SK-N-SH (cell line): ENCODE measurements at regions not wholly inside any gene's neighbourhood (a gene's known extent, or its start where the extent isn't known, plus 50 kb on each side); places are given as distances from the start of the nearest gene placed in this dataset.

Source experiments
- CTCF ChIA-PET: fragments of 300-600, 350-600 bp; formaldehyde crosslinking; extraction: SDS; loops from one replicate; lab custom pipeline; 2021; lab: Yijun Ruan, JAX
- POLR2A ChIA-PET: fragments of 350-600 bp; sonication (Branson Sonifier 250); formaldehyde crosslinking; extraction: SDS; loops from one replicate; lab custom pipeline; 2020; ENCODE audit warnings: antibody characterized with exemption, inconsistent platforms; lab: Yijun Ruan, JAX
- DNase-seq: peaks from one replicate; pipeline ENCODE4 v3.0.0; 2012
- H2AFZ ChIP-seq: fragments of 200-600 bp; sonication (generic); 2 replicates; pipeline ENCODE4 v1.8.1; 2016; ENCODE audit warnings: antibody characterized with exemption, mild to moderate bottlenecking, low read depth
- H3F3A ChIP-seq: fragments of 200-600 bp; sonication (generic); replicated peaks from 2 replicates; pipeline ENCODE3; 2016; ENCODE audit warnings: antibody characterized with exemption, mild to moderate bottlenecking; ENCODE audit not compliant: insufficient read depth
- H3K27ac ChIP-seq, 2 experiments: fragments of 200-500 bp in 1 of 2; fragments of 200-600 bp in 1 of 2; sonication (Bioruptor generic) in 1 of 2; sonication (generic), shearing (Covaris generic) in 1 of 2; 2 replicates each; pipeline versions ENCODE4 v1.5.1 to v1.6.1; 2014 to 2016; ENCODE audit warnings: low read depth in 2 of 2, inconsistent platforms in 1 of 2, low read length in 1 of 2, mild to moderate bottlenecking in 1 of 2, mixed read lengths in 1 of 2
- H3K27me3 ChIP-seq: fragments of 200-600 bp; sonication (generic), shearing (Covaris generic); 2 replicates; pipeline ENCODE4 v1.6.1; 2016; ENCODE audit warnings: mixed run types; ENCODE audit not compliant: insufficient read depth
- H3K36me3 ChIP-seq, 2 experiments: fragments of 200-500 bp in 1 of 2; fragments of 200-600 bp in 1 of 2; sonication (Bioruptor generic) in 1 of 2; sonication (generic) in 1 of 2; replicated peaks in 1 of 2; 2 replicates each; pipeline versions ENCODE3 to v1.5.1; 2014 to 2016; ENCODE audit warnings: low read length in 1 of 2, mild to moderate bottlenecking in 1 of 2; ENCODE audit not compliant: insufficient read depth in 2 of 2, control insufficient read depth in 1 of 2
- H3K4me1 ChIP-seq, 2 experiments: fragments of 200-500 bp in 1 of 2; fragments of 200-600 bp in 1 of 2; sonication (Bioruptor generic) in 1 of 2; sonication (generic), shearing (Covaris generic) in 1 of 2; 2 replicates each; pipeline versions ENCODE4 v1.5.1 to v1.6.1; 2014 to 2016; ENCODE audit warnings: low read depth in 1 of 2, low read length in 1 of 2, mixed run types in 1 of 2; ENCODE audit not compliant: insufficient read depth in 2 of 2, control insufficient read depth in 1 of 2
- H3K4me2 ChIP-seq: fragments of 200-600 bp; sonication (generic), shearing (Covaris generic); 2 replicates; pipeline ENCODE4 v1.6.1; 2017; ENCODE audit warnings: mixed run types
- H3K4me3 ChIP-seq, 2 experiments: fragments of 200-500 bp in 1 of 2; fragments of 200-600 bp in 1 of 2; sonication (Bioruptor generic) in 1 of 2; sonication (generic), shearing (Covaris generic) in 1 of 2; 2 replicates each; pipeline versions ENCODE4 v1.5.1 to v1.8.1; 2014 to 2016; ENCODE audit warnings: low read depth in 2 of 2, inconsistent platforms in 1 of 2, low read length in 1 of 2, mild to moderate bottlenecking in 1 of 2, mixed read lengths in 1 of 2, moderate library complexity in 1 of 2
- H3K79me2 ChIP-seq: fragments of 200-600 bp; sonication (generic); 2 replicates; pipeline ENCODE4 v1.8.1; 2017; ENCODE audit warnings: mild to moderate bottlenecking; ENCODE audit not compliant: insufficient read depth
- H3K9ac ChIP-seq: fragments of 200-600 bp; sonication (generic); 2 replicates; pipeline ENCODE4 v1.6.1; 2017; ENCODE audit warnings: mixed run types
- H3K9me2 ChIP-seq: fragments of 200-600 bp; sonication (generic); 2 replicates; pipeline ENCODE4 v1.6.1; 2017; ENCODE audit warnings: mixed run types
- H3K9me3 ChIP-seq: fragments of 200-600 bp; sonication (generic); 2 replicates; pipeline ENCODE4 v1.6.1; 2017; ENCODE audit warnings: mixed run types, mild to moderate bottlenecking, moderate library complexity
- H4K20me1 ChIP-seq: fragments of 200-600 bp; sonication (generic); 2 replicates; pipeline ENCODE4 v1.6.1; 2017; ENCODE audit warnings: mild to moderate bottlenecking, mixed run types; ENCODE audit not compliant: insufficient read depth
- CHD2 ChIP-seq: fragments of 150-350 bp; IDR thresholded peaks from 2 replicates; pipeline ENCODE4 v1.6.1; 2018; ENCODE audit warnings: low read length; ENCODE audit not compliant: partially characterized antibody
- ELF1 ChIP-seq: IDR thresholded peaks from 2 replicates; pipeline ENCODE4 v1.4.0; 2012
- EP300 ChIP-seq, 2 experiments: IDR thresholded peaks; 2 replicates each; pipeline versions ENCODE4 v1.4.0 to v1.6.1; 2012; ENCODE audit warnings: borderline replicate concordance in 1 of 2, low read depth in 1 of 2, low read length in 1 of 2
- FOSL2 ChIP-seq: IDR thresholded peaks from 2 replicates; pipeline ENCODE4 v1.4.0; 2012; ENCODE audit warnings: low read depth, mild to moderate bottlenecking, moderate library complexity, borderline replicate concordance
- FOXJ3 ChIP-seq: sonication (generic); formaldehyde crosslinking; IDR thresholded peaks from 2 replicates; pipeline ENCODE4 v1.5.1; 2020; ENCODE audit warnings: mild to moderate bottlenecking, missing genetic modification reagents
- MXI1 ChIP-seq: IDR thresholded peaks from 2 replicates; pipeline ENCODE4 v1.6.1; 2012; ENCODE audit warnings: mild to moderate bottlenecking, low read depth, low read length, improper control_type of control experiment
- NFIC ChIP-seq: IDR thresholded peaks from 2 replicates; pipeline ENCODE4 v1.4.0; 2012; ENCODE audit warnings: borderline replicate concordance
- PBX3 ChIP-seq: IDR thresholded peaks from 2 replicates; pipeline ENCODE4; 2012
- POLR2AphosphoS5 ChIP-seq: IDR thresholded peaks from 2 replicates; pipeline ENCODE4 v1.6.1; 2012; ENCODE audit warnings: low read depth, low read length
- RAD21 ChIP-seq: IDR thresholded peaks from 2 replicates; pipeline ENCODE4 v1.6.1; 2012; ENCODE audit warnings: mild to moderate bottlenecking, low read length
- REST ChIP-seq: IDR thresholded peaks from 2 replicates; pipeline ENCODE4 v1.6.1; 2012; ENCODE audit warnings: mild to moderate bottlenecking, low read depth, low read length, moderate library complexity
- RFX5 ChIP-seq: IDR thresholded peaks from 2 replicates; pipeline ENCODE4 v1.6.1; 2012; ENCODE audit warnings: mild to moderate bottlenecking, improper control_type of control experiment, low read length
- RXRA ChIP-seq: IDR thresholded peaks from 2 replicates; pipeline ENCODE4 v1.4.0; 2012; ENCODE audit warnings: low read depth, mild to moderate bottlenecking, borderline replicate concordance
- SMC3 ChIP-seq: IDR thresholded peaks from 2 replicates; pipeline ENCODE4 v1.6.1; 2012; ENCODE audit warnings: low read depth, low read length, improper control_type of control experiment
- TAF1 ChIP-seq: IDR thresholded peaks from 2 replicates; pipeline ENCODE4 v1.6.1; 2012; ENCODE audit warnings: low read depth, mild to moderate bottlenecking, low read length, moderate library complexity, borderline replicate concordance
- TCF12 ChIP-seq: IDR thresholded peaks from 2 replicates; pipeline ENCODE4 v1.4.0; 2012
- USF1 ChIP-seq: IDR thresholded peaks from 2 replicates; pipeline ENCODE4 v1.4.0; 2012; ENCODE audit warnings: low read depth, borderline replicate concordance
- USF2 ChIP-seq: fragments of 150-350 bp; IDR thresholded peaks from 2 replicates; pipeline ENCODE4 v1.6.1; 2017; ENCODE audit warnings: antibody characterized with exemption, low read length, low read depth, borderline replicate concordance
- WGBS: methylation state at CpG from one replicate; pipeline ENCODE4 v1.1.6; 2017; ENCODE audit warnings: low lambda C conversion rate; 5-methylcytosine and 5-hydroxymethylcytosine counted together

- ChIA-PET CTCF (interaction anchor here (1.0 kb wide), 1 partner anchor 48 kb away, joined by 3 read pairs; no protein-coding TSS in a partner anchor), POLR2A (no interaction called here)
- H3K27me3 ChIP-seq, result peaks cover 4% of the 10 kb centered on the region; the same call in 1 of the 2 replicates
- TF ChIP-seq RAD21 (no peak), RXRA (no peak), POLR2AphosphoS5 (no peak), USF1 (no peak), TAF1 (no peak), RFX5 (no peak), EP300 (IDR thresholded peaks at IDR 0.05; ENCODE audit: borderline replicate concordance in 1 of 2, low read depth in 1 of 2, low read length in 1 of 2) (no peak), ELF1 (no peak), PBX3 (no peak), FOXJ3 (CRISPR knock-in tag) (no peak), USF2 (no peak), CHD2 (no peak), SMC3 (no peak)
- no peaks in the 10 kb centered on the region for H3K9me3 ChIP-seq
- H3K4me3 ChIP-seq, result no peak overlapping the region
- H3K9ac ChIP-seq, result no peak overlapping the region
- no peaks in the 10 kb centered on the region for H4K20me1 ChIP-seq
- no peak for DNase-seq
- H3K4me2 ChIP-seq, result no peak overlapping the region
- 37% methylated on average over 3 of the region's 3 CpGs for WGBS
- no peak overlapping the region for H2AFZ ChIP-seq
- H3K9me2 ChIP-seq, result no peaks in the 10 kb centered on the region
- H3K4me1 ChIP-seq, result peaks cover 0 to 7% of the 10 kb centered on the region in 2 experiments; a peak in 1 of 4 replicates
- no peaks in the 10 kb centered on the region for H3K36me3 ChIP-seq
- H3K79me2 ChIP-seq, result no peaks in the 10 kb centered on the region
- H3K27ac ChIP-seq, result no peak overlapping the region
- H3F3A ChIP-seq, result peaks cover 2% of the 10 kb centered on the region
Observed at GRCh38 chr17:5635949-5636348, 51.6 kb upstream of the NLRP1 start.

GRCh38 chr17:5638596-5638995, 54.3 kb upstream of the NLRP1 start:
- Histone ChIP-seq H3K9ac (no peak overlapping the region), H3K4me2 (no peak overlapping the region), H3K27ac (no peak overlapping the region), H3K9me3 (no peaks in the 10 kb centered on the region), H3F3A (no peaks in the 10 kb centered on the region), H2AFZ (no peak overlapping the region), H3K9me2 (no peaks in the 10 kb centered on the region), H3K36me3 (no peaks in the 10 kb centered on the region), H3K79me2 (no peaks in the 10 kb centered on the region), H3K4me1 (no peaks in the 10 kb centered on the region), H3K4me3 (no peak overlapping the region), H4K20me1 (no peaks in the 10 kb centered on the region), H3K27me3 (peaks cover 22% of the 10 kb centered on the region; the same call in 1 of the 2 replicates)
- DNase-seq, result no peak
- WGBS, result 25% methylated on average over 1 of the region's 2 CpGs
- ChIA-PET CTCF (interaction anchor here (1.0 kb wide), 1 partner anchor 51 kb away, joined by 3 read pairs; no protein-coding TSS in a partner anchor), POLR2A (no interaction called here)
- TF ChIP-seq EP300 (IDR thresholded peaks at IDR 0.05; ENCODE audit: borderline replicate concordance in 1 of 2, low read depth in 1 of 2, low read length in 1 of 2), result no peak
- TF ChIP-seq PBX3, result no peak
- TF ChIP-seq USF2, result no peak
- TF ChIP-seq MXI1, result no peak
- no peak for TF ChIP-seq SMC3
- TF ChIP-seq TCF12, result no peak
- TF ChIP-seq NFIC, result no peak
- no peak for TF ChIP-seq REST
- TF ChIP-seq POLR2AphosphoS5, result no peak
- TF ChIP-seq FOSL2, result no peak
